CD4-positive, alpha-beta T cell treated with Interleukin-10 for 1 hour (primary cell): ENCODE measurements at regions not wholly inside any gene's neighbourhood (a gene's known extent, or its start where the extent isn't known, plus 50 kb on each side); places are given as distances from the start of the nearest gene placed in this dataset.

Experiments
- DNase-seq: peaks from one replicate; pipeline ENCODE4 v3.0.0-alpha.2; 2020

DNA sequence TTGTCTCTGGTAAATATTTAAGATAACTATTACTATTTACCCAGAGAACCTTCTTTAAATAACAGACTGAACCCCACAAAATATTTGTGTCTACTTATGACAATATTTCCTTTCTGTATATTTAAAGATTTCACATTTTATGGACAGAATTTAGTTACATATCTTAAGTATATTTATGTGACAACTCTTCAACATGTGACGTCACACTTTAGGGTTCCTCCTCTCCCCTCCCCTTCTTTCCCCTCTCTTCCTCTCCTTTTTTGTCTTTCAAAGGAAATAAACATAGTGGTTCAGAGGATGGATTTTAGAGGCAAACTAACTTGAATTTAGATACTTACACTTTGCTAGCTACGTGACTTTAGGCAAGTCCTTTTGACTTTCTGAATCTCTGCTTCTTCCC is 655.6 kb upstream of the NUDT12 start:
- DNase-seq = no peak

DNA sequence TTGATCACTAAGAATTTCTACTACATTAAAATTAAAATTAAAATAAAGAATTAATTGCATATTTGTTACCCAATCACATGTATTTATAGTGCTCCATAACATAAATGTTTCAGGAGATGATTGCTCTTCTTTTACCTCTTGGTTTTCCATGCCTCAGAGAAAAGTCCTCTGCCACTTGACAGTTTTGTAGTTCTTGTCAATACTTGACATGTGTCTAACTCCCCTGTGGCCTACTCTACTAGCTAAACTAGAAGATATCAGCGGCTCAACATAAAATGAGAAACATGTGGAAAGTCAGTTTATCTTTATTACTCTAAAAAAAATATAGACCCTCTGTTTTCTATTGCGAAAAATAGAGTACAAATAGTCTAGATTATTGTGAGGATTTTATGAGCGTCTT is 650.6 kb upstream of the NUDT12 start:
- DNase-seq = no peak

- no peak for DNase-seq
These were observed 637.2 kb upstream of the NUDT12 start for GRCh38 chr5:104199771-104200170.

DNA sequence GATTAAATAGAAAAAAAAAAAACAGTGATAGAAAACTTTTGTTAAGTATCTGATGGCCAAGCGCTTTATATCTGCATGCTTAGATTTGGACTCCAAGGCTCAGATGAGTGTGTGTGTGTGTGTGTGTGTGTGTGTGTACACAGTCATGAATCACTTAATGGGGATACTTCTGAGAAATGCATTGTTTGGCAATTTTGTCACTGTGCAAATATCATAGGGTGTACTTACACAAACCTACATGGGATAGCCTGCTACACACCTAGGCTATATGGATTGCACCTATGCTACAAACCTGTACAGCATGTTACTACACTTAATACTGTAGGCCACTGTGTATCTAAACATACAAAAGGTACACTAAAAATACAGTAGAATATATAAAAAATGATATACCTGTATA is 635.6 kb upstream of the NUDT12 start:
- DNase-seq = no peak

- no peak for DNase-seq
These were observed 627.3 kb upstream of the NUDT12 start for GRCh38 chr5:104189909-104190308.

DNA sequence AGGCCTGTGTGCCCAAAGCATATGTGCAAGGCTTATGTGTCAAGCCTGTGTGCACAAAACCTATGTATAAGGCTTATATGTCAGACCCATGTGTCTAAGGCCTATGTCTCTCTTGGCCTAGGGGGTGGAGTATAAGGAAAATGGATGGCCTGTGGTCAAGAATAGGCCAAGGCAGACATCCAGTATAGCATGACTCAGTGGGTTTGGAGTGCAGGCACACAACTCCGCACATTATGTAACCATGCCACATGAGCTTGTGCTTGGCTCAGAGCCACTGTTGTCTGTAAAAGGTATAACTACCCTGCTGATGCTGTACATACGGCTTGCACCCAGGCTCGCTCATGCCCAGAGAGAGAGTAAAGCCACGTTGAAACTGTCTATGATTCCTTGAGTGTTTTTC is 626.4 kb upstream of the NUDT12 start:
- no peak for DNase-seq

- DNase-seq = no peak
These were observed 625.1 kb upstream of the NUDT12 start for GRCh38 chr5:104187656-104188055.

- no peak for DNase-seq
These were observed 623.9 kb upstream of the NUDT12 start for GRCh38 chr5:104186510-104186909.

GRCh38 chr5:104186100-104186499 is 623.5 kb upstream of the NUDT12 start:
- DNase-seq = peak; percentile 14

- DNase-seq = no peak
These were observed 621.7 kb upstream of the NUDT12 start for GRCh38 chr5:104184264-104184663.

DNA sequence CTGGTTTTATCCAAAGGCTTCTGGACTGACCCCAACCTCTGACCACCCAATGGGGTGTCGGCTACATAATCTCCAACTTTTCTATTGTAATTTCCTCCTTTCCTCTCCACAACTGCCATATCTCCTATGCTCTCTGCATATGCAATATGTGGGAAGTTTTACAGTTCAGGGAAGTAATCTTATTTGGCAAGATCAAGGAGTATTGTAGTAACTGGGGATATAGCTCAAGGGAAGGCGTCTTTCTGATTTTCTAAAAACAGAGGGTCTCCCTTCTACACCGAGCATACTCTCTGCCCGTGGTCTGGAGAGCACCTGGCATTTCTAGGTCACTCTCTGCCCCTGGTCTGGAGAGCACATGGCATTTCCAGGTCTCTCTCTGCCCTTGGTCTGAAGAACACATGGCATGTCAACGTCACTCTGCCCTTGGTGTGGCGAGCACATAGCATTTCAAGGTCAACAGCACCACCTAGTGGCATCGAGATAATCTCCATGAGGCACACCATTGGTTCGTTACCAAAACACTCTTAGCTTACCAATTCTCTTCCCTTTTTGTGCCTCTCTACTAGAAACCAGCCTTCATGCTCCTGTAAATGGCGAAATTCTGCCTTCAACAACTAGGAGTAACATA is 616.4 kb upstream of the NUDT12 start:
- no peak for DNase-seq

- no peak for DNase-seq
These were observed 615.5 kb upstream of the NUDT12 start for GRCh38 chr5:104178066-104178465.

DNA sequence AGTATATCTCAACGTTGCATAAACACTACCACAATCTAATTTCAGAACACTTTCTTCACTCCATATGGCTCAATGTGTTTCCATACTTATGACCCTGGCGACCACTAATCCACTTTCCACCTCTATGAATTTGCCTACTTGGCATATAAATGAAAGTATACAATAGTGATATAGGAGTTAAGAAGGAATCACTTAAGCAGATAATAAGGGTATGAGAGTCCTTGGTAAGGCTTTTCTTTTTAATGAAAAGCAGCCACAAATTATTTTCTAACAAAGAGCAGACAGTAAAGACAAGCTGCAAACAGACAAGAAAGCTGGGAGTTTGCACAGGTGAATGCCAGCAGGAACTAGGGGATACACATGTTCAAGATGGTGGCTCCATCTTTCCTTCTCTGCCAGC is 615.1 kb upstream of the NUDT12 start:
- no peak for DNase-seq

DNA sequence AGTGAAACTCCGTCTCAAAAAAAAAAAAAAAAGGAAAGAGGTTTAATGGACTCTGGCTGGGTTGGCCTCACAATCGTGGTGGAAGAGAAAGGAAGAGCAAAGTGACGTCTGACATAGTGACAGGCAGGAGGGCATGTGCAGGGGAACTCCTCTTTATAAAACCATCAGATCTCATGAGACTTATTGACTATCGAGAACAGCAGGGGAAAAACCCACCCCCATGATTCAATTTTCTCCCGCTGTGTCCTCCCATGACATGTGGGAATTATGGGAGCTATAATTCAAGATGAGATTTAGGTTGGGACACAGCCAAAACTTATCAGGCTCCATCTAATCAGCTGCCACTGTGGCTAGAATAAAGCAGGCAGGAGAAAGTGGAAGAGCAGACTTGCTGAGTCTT is 610.4 kb upstream of the NUDT12 start:
- no peak for DNase-seq

DNA sequence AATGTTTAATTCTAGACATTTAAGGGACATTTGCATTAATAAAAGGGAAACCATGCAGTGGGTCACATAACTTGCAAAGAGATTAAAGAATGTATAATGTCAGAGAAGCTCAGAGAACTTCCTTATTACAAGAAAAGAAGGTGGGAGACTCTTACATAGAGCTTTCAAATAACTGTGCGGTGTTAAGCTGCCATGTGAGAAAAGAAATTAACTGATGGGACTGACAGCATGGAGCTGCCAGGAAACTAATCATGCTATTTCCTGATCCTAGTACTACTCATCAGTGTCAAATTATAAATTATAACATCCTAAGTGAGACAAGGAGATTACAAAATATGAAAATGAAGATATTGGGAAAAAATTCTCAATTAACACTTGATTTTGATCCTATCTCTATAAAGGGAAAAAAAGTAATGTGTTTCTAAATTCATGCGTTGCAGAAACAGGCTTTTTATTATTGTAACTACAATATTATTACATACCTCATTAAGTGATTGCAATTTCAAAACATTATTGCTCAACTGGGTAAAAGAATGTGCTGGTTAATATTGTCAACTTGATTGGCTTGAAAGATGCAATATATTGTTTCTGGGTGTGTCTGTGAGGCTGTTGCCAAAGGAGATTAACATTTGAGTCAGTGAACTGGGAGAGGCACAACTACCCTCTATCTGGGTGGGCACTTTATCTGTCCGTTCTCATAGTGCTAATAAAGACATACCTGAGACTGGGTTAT is 609.5 kb upstream of the NUDT12 start:
- DNase-seq = no peak

- DNase-seq = no peak
These were observed 608.3 kb upstream of the NUDT12 start for GRCh38 chr5:104170926-104171325.

DNA sequence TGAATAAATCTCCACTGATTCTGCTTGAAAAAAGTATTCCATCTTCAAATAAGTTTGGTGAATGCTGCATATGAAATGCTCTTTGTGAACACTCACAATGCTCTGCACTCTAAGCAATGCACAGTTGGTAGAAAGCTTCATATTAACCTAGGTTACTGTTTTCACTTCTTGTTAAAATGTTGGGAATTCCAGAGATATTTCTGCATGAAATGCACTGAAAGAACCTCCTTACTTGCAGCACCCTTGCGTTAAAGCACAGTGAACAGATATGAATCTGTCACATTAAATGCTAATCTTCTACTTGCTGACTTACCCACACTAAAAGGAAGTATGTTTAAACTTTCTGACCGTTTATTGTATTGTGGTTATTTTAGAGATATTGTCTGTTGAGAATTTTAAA is 584.1 kb upstream of the NUDT12 start:
- no peak for DNase-seq

- no peak for DNase-seq
These were observed 577.3 kb upstream of the NUDT12 start for GRCh38 chr5:104139840-104140239.

- no peak for DNase-seq
These were observed 567.7 kb upstream of the NUDT12 start for GRCh38 chr5:104130320-104130719.

DNA sequence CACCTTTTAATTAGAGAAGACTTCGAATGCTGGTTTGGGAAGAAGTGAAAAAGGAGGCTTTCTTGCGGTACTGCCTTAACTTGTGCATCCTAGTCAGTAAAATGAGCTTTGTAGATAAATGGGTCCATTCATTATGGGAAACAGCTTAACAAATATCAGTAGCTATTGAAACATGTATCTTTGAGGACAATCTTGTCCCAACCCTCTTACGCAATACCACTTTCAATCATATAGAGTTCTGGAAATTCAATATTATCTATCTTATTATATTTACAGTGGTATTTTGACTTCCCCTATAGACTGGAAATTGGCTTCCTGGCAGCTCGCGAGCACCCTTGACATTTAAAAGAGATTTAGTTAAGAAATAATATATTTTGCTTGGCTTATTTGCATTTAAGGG is 565.8 kb upstream of the NUDT12 start:
- DNase-seq = no peak

DNA sequence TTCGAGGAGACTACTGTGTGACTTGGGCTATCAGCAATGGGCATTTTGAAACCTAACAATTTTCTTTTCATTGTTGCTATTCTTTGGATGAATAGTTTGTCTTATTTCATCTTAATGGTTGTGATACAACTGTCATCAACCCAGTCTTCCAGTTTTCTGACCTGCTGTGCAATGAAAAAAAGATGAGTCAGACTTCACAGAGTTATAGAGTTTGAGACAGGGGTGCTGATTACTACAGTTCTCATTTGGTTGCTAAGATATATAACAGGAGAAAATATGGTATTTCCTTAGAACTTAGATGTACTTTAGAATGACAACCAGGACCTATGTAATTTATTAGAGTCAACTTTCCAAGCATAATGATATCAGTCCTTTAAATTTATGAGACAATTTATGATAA is 564.4 kb upstream of the NUDT12 start:
- no peak for DNase-seq

DNA sequence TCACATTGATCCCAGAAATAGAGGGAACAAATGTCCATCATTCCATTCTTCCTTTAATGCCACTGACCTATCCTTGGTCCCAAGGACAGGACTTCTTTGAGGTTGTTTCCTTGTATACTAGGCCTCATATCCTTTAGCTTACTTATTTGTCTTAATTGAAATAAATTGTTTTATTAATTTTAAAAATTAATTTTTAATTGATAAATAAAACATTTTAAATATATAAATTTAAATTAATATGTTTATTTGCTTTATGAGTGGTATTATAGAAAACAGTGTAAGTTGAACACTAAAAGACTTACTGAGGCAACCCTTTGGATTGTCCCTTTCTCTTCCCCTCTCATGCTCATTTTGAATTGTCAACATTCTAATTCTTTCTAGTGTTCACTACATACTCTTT is 556.9 kb upstream of the NUDT12 start:
- no peak for DNase-seq

DNA sequence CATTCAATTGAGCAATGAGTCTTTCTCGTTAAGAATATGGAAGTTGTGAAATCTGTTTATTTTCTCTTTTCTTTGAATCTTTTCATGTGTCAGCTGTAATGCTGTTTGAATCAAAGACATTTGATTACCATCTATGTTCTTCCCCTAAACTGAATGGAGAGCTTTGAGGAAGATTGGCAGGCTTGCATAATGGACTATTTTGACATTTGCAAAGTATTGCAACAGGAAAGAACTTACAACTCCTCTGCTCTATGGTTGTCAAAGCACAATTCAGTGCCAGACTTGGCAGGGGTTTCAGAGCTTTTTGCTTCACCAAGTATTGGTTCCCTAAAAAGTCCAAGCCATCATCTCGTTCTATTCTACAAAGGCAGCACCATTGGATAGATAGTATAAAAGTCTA is 549.0 kb upstream of the NUDT12 start:
- DNase-seq = no peak

DNA sequence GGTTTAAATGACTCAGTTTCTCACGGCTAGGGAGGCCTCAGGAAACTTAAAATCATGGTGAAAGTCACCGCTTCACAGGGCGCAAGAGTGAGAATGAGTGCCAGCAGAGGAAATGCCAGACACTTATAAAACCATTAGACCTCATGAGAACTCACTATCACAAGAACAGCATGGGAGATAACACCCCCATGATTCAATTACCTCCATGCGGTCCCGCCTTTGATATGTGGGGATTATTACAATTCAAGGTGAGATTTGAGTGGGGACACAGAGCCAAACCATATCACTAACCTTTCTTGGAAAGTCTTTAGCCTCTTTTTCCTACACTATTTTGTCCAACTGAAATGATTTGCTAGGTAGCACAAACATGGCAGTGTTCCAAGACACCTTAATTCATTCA is 533.9 kb upstream of the NUDT12 start:
- no peak for DNase-seq

DNA sequence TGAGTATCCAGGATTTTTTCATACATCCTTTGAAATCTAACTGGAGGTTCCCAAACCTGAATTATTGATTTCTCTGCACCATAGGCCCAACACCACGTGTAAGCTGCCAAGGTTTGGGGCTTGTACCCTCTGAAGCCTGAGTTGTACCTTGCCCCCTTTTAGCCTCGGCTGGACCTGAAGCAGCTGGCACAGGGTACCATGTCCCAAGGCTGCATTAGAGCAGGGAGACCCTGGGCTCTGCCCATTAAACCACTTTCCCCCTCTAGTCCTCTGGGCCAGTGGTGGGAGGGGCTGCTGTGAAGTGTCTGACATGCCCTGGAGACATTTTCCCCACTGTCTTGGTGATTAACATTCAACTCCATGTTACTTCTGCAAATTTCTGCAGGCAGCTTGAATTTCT is 532.9 kb upstream of the NUDT12 start:
- DNase-seq = no peak
